Right forelimb (tissue), 1 donor: ENCODE measurements at regions not wholly inside any gene's neighbourhood (a gene's known extent, or its start where the extent isn't known, plus 50 kb on each side); places are given as distances from the start of the nearest gene placed in this dataset.
"Not testable (repeated sequence)": the region's sequence is repeated elsewhere in the genome, so short reads cannot be mapped to it uniquely, and the experiment has no call there.

Source experiments
- DNase-seq: peaks from one replicate; pipeline ENCODE4 v3.0.0-alpha.2; 2018

GRCh38 chr2:211144974-211145665 is 588.7 kb downstream of the CPS1 start:
- no peak for DNase-seq

- DNase-seq: no peak
Observed at GRCh38 chr2:211149731-211150130, 593.3 kb downstream of the CPS1 start.

GRCh38 chr2:211157211-211157610 is 600.8 kb downstream of the CPS1 start:
- DNase-seq: no peak

GRCh38 chr2:211157856-211158463 is 601.6 kb downstream of the CPS1 start:
- DNase-seq: peak; percentile 72

- no peak for DNase-seq
Observed at GRCh38 chr2:211159972-211160371, 603.6 kb downstream of the CPS1 start.

- DNase-seq: no peak
Observed at GRCh38 chr2:211161236-211161635, 604.8 kb downstream of the CPS1 start.

GRCh38 chr2:211162911-211163310 is 606.5 kb downstream of the CPS1 start:
- DNase-seq: no peak

- DNase-seq: no peak
Observed at GRCh38 chr2:211170843-211171242, 614.4 kb downstream of the CPS1 start.

- DNase-seq: no peak
Observed at GRCh38 chr2:211174021-211174420, 617.6 kb downstream of the CPS1 start.

GRCh38 chr2:211174631-211175030 is 618.2 kb downstream of the CPS1 start:
- no peak for DNase-seq

GRCh38 chr2:211175956-211176355 is 619.6 kb downstream of the CPS1 start:
- no peak for DNase-seq

- no peak for DNase-seq
Observed at GRCh38 chr2:211176514-211177141, 620.2 kb downstream of the CPS1 start.

- peak; percentile 43 for DNase-seq
Observed at GRCh38 chr2:211181626-211182025, 625.2 kb downstream of the CPS1 start.

- DNase-seq: no peak
Observed at GRCh38 chr2:211187602-211188001, 631.2 kb downstream of the CPS1 start.

GRCh38 chr2:211203986-211204385 is 647.6 kb downstream of the CPS1 start:
- no peak for DNase-seq

GRCh38 chr2:211204456-211204855 is 648.1 kb downstream of the CPS1 start:
- DNase-seq: no peak

GRCh38 chr2:211204902-211205301 is 648.5 kb downstream of the CPS1 start:
- DNase-seq: no peak

- no peak for DNase-seq
Observed at GRCh38 chr2:211205358-211205757, 649.0 kb downstream of the CPS1 start.

- no peak for DNase-seq
Observed at GRCh38 chr2:211205836-211206235, 649.4 kb downstream of the CPS1 start.

- no peak for DNase-seq
Observed at GRCh38 chr2:211216221-211216620, 659.8 kb downstream of the CPS1 start.

GRCh38 chr2:211219548-211219947 is 663.1 kb downstream of the CPS1 start:
- not testable (repeated sequence) for DNase-seq

GRCh38 chr2:211225784-211226183 is 669.4 kb downstream of the CPS1 start:
- DNase-seq: no peak

- DNase-seq: no peak
Observed at GRCh38 chr2:211228559-211228958, 672.2 kb downstream of the CPS1 start.

GRCh38 chr2:211237586-211238275 is 681.3 kb downstream of the CPS1 start:
- DNase-seq: no peak
